ENCODE measurements at regions not wholly inside any gene's neighbourhood (a gene's known extent, or its start where the extent isn't known, plus 50 kb on each side); places are given as distances from the start of the nearest gene placed in this dataset.

DNA sequence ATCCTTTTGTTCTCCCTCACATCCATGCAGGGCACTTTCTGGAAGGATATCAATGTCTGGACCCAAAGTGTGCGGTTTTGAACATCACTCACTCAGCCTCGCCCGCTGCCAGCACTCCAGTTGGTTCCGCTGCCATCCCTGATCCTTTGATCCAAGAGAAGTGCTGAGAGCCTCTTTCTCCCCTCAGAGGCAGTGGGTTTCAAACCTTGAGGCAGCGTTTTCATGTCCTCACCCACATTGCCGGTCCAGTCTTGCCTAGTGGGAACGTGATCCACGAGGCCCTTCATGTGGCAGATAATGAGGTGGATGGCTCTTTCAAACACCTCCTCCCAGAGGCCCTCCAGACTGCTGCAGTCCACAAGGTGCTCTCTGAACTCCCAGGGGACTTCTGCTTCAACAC lies 122.2 kb downstream of the ACTL8 start:
- 70 to 85% methylated on average over 8 of the region's 8 CpGs for WGBS, 2 donors
- DNase-seq (ENCODE audit: low spot score in 2 of 2) = peak in 1 of 2 donors; percentile 43
- no peak overlapping the region for H3K4me3 ChIP-seq (ENCODE audit: low read depth, poor library complexity, severe bottlenecking)
- no peak for TF ChIP-seq POLR2A (IDR thresholded peaks at IDR 0.05)
- TF ChIP-seq, protein P1, sequence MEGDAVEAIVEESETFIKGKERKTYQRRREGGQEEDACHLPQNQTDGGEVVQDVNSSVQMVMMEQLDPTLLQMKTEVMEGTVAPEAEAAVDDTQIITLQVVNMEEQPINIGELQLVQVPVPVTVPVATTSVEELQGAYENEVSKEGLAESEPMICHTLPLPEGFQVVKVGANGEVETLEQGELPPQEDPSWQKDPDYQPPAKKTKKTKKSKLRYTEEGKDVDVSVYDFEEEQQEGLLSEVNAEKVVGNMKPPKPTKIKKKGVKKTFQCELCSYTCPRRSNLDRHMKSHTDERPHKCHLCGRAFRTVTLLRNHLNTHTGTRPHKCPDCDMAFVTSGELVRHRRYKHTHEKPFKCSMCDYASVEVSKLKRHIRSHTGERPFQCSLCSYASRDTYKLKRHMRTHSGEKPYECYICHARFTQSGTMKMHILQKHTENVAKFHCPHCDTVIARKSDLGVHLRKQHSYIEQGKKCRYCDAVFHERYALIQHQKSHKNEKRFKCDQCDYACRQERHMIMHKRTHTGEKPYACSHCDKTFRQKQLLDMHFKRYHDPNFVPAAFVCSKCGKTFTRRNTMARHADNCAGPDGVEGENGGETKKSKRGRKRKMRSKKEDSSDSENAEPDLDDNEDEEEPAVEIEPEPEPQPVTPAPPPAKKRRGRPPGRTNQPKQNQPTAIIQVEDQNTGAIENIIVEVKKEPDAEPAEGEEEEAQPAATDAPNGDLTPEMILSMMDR (IDR thresholded peaks at IDR 0.05) = no peak
- intact Hi-C loops (cut with DNase I; ENCODE audit: low total_unique reads) = no loop called here

DNA sequence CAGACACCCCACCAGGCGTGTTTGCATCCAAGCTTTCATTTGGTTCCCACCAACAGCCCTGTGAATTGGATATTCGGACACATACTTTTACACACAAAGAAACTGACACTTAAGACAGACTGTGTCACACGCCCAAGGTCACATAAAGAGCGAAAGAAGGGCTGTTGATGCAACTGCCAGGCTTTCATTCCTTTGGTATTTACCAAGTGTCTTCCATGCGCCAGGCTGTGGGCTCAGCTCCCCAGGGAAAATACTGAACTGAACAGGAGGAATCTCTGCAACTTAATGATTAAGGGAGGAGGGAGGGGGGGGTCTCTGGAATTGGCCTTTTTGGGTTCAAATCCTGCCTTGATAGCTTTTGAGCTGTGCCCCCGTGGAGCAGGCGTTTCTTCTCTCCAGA lies 122.8 kb downstream of the ACTL8 start:
- TF ChIP-seq, protein P1 (IDR thresholded peaks at IDR 0.05) = no peak
- TF ChIP-seq POLR2A (IDR thresholded peaks at IDR 0.05) = no peak
- peak in 1 of 2 donors; percentile 10 for DNase-seq (ENCODE audit: low spot score in 2 of 2)
- H3K4me3 ChIP-seq (ENCODE audit: low read depth, poor library complexity, severe bottlenecking) = no peak overlapping the region
- WGBS, 2 donors = 70 to 83% methylated on average over 7 of the region's 7 CpGs
- intact Hi-C loops (cut with DNase I; ENCODE audit: low total_unique reads) = no loop called here

DNA sequence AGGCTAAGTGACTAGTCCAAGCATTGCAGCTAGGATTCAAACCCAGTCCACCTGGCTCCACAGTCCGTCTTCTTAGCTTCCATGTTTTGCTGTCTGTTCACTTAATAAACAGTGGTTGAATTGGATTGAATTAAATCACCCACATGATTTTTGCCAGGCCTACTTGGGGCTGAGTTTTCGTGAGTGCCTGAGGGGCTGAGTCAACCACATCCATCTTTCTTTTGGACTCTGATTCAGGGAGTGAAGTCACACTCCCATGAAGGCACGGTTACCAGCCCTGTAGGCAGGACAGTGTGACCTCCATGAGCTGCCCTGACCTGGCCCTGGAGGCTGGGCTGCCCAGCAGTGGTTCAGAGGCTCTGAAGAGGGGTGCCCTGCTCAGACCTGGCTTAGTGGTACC lies 123.7 kb downstream of the ACTL8 start:
- intact Hi-C loops (cut with DNase I; ENCODE audit: low total_unique reads) = no loop called here
- DNase-seq (ENCODE audit: low spot score in 2 of 2) = peak in 1 of 2 donors; percentile 17
- no peak for TF ChIP-seq POLR2A (IDR thresholded peaks at IDR 0.05)
- TF ChIP-seq, protein P1 (IDR thresholded peaks at IDR 0.05) = no peak
- WGBS, 2 donors = 33 to 40% methylated on average over 3 of the region's 3 CpGs
- no peak overlapping the region for H3K4me3 ChIP-seq (ENCODE audit: low read depth, poor library complexity, severe bottlenecking)

DNA sequence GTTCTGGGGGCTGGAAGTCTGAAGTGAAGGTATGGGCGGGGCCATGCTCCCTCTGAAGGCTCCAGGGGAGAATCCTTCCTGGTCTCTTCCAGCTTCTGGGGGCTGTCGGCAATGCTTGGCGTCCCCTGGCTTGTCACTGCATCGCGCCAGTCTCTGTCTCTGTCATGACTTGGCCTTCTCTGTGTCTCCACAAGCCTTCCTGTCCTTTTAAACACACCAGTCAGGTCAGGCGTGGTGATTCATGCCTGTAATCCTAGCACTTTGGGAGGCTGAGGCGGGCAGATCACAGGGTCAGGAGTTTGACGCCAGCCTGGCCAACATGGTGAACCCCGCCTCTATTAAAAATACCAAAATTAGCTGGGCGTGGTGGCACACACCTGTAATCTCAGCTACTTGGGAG lies 125.3 kb downstream of the ACTL8 start:
- intact Hi-C loops (cut with DNase I; ENCODE audit: low total_unique reads) = no loop called here
- DNase-seq (ENCODE audit: low spot score in 2 of 2) = peak in 1 of 2 donors; percentile 40
- TF ChIP-seq, protein P1 (IDR thresholded peaks at IDR 0.05) = no peak
- TF ChIP-seq POLR2A (IDR thresholded peaks at IDR 0.05) = no peak
- 84% methylated on average over 10 of the region's 10 CpGs for WGBS, 2 donors
- H3K4me3 ChIP-seq (ENCODE audit: low read depth, poor library complexity, severe bottlenecking) = no peak overlapping the region

DNA sequence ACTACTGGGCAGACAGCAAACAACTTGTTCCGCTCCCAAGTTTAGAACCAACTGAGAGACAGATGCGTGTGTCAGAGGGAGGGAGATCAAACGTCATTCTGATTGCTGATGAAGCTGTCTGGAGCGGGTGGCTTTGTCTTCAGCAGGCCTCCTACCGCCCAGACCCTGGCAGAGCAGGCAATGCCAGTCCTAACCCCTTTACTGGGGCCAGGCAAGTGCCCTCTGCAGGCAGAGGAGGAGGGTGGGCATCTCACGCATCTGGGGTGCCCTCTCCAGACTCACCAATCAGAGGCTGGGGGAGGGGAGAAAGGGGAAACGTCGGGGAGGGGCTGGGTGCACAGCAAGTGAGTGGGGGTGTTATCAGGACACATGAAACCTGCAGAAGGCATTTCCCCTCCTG lies 126.6 kb downstream of the ACTL8 start:
- intact Hi-C loops (cut with DNase I; ENCODE audit: low total_unique reads) = no loop called here
- TF ChIP-seq, protein P1 (IDR thresholded peaks at IDR 0.05) = no peak
- no peak for TF ChIP-seq POLR2A (IDR thresholded peaks at IDR 0.05)
- WGBS, 2 donors = 27 to 35% methylated on average over 8 of the region's 8 CpGs
- H3K4me3 ChIP-seq (ENCODE audit: low read depth, poor library complexity, severe bottlenecking) = no peak overlapping the region
- DNase-seq (ENCODE audit: low spot score in 2 of 2) = peak in 1 of 2 donors; percentile 39

- DNase-seq (ENCODE audit: low spot score in 2 of 2) = peak in 1 of 2 donors; percentile 42
- TF ChIP-seq, protein P1 (IDR thresholded peaks at IDR 0.05) = no peak
- intact Hi-C loops (cut with DNase I; ENCODE audit: low total_unique reads) = no loop called here
- no peak overlapping the region for H3K4me3 ChIP-seq (ENCODE audit: low read depth, poor library complexity, severe bottlenecking)
- 60 to 72% methylated on average over 5 of the region's 5 CpGs for WGBS, 2 donors
Observed at GRCh38 chr1:17883136-17883535, 128.0 kb downstream of the ACTL8 start.
